H54 (cell line): ENCODE measurements at regions not wholly inside any gene's neighbourhood (a gene's known extent, or its start where the extent isn't known, plus 50 kb on each side); places are given as distances from the start of the nearest gene placed in this dataset.

ENCODE experiments used
- DNase-seq: peaks from one replicate; pipeline ENCODE4 v3.0.0; 2011; ENCODE audit warnings: low spot score, mixed read lengths; ENCODE audit not compliant: insufficient read length
- FAIRE-seq: peaks from 3 replicates; lab custom pipeline; 2011; peaks lifted over from hg19 to GRCh38; lab: Jason Lieb, UNC
- POLR2A ChIP-seq: IDR thresholded peaks from 2 replicates; pipeline ENCODE4 v1.6.1; 2011; ENCODE audit warnings: low read depth, mild to moderate bottlenecking, low read length

GRCh38 chr5:8136271-8136670, 267.3 kb downstream of the MTRR start:
- DNase-seq (no peak), FAIRE-seq (no peak)
- TF ChIP-seq POLR2A = no peak

GRCh38 chr5:8137941-8138550, 269.1 kb downstream of the MTRR start:
- DNase-seq (no peak), FAIRE-seq (no peak)
- TF ChIP-seq POLR2A = no peak

DNA sequence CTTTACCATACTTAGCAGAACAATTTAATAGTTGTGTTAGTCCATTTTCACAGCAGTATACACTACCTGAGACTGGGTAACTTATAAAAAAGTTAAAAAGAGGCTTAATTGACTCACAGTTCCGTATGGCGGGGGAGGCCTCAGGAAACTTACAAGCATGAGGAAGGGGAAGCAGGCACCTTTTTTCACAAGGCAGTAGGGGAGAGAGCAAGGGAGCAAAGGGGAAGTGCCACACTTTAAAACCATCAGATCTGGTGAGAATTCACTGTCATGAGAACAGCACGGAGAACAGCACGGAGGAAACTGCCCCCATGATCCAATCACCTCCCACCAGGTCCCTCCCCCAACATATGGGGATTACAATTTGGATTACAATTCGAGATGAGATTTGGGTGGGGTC, 269.9 kb downstream of the MTRR start:
- DNase-seq (no peak), FAIRE-seq (no peak)
- no peak for TF ChIP-seq POLR2A

DNA sequence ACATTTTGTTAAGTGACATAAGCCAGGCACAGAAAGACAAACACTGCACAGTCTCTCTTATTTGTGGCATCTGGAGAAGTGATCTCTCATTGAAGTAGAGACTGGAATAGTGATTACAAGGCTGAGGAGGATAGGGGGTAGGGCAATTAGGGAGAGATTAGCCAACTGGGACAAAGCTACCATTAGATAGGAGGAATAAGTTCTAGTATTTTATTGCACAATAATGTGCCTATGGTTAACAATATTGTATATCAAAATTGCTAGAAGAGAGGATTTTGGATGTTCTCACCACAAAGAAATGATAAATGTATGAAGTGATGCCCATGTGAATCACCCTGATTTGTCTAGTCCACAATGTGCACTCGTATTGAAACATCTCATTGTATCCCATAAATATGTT, 281.8 kb downstream of the MTRR start:
- no peak for FAIRE-seq
- no peak for TF ChIP-seq POLR2A
- DNase-seq = no peak

- FAIRE-seq = no peak
- no peak for TF ChIP-seq POLR2A
- DNase-seq = no peak
Observed at GRCh38 chr5:8156706-8157105, 287.8 kb downstream of the MTRR start.

DNA sequence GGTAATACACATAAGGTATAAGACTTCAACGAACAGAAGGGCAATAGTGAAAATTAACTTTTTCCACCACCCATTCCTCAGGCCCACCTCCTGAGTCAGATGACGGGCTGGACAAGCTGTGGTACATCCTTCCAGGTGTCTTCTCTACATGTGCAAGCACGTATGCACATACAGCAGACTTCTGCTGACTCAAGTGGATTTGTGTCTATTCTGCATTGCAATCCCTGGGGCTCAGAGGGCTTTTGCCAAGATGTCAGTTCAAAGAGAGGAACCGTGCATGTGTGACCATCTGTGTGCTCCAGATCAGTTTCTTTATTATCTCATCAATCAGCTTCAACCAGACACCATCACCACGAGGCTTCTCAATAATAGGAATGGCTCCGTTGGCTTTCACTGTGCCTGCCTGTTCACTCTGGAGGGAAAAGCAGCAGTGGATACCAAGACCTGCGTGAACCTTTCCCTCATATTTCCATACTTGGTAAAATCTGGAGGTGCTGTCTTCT, 288.4 kb downstream of the MTRR start:
- DNase-seq (no peak), FAIRE-seq (no peak)
- no peak for TF ChIP-seq POLR2A

DNA sequence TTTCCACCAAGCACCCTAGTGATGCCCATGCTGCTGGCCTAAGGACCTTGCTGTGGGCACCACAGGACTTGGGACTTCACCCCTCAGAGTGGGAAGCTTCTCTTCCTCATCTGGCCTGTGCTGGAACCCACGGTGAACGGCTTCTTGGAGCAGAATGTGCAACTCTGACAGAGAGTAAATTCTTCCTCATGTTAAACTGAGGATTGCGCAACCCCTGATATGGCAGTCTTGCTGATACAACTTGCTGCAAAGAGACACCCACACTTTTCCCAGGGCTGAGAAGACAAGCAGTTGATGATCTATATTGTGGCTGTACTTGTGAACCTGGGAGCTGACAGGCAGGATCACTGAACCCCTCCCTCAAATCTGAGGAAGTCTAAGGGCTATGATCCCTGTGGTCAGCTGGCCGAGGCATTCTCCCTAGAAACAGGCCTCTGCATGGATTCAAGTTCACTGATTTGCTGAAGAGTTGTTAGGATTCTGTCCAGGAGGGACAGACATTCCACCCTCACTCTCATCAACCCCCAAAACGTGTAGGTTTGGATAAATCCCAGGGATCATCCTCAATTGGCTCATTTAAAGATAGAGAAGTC, 307.2 kb downstream of the MTRR start:
- no peak for DNase-seq
- no peak for FAIRE-seq
- no peak for TF ChIP-seq POLR2A

DNA sequence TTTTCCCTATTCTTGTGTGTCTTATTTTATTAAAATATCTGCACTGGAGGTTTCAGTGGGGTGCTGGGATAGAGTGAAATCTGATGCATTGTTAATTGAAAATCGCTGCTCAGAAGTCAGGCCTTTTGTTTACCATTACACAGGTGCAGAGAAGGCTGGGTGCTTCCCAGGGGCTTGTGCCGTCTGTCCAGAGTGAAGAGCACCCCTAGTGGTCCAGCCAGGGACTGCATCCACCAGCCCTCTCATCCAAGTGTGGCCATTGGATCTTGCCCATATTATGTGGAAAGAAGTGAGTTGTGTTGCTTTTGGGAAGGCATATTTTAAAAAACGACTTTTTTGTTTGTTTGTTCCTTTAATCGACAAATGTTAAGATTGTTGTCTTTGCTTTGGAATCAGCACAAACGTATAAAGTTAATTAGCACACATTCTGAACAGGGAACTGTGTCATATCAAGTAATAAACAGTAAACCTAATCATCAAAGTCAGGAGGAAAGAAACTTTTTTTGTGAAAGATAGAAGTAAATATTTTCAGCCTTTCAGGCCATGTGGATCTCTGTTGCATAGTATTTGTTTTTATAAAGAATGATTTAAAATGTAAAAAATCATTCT, 315.6 kb downstream of the MTRR start:
- DNase-seq = peak; percentile 26
- peak; percentile 89 for FAIRE-seq
- TF ChIP-seq POLR2A = no peak

- DNase-seq = no peak
- FAIRE-seq = no peak
- no peak for TF ChIP-seq POLR2A
Observed at GRCh38 chr5:8185852-8186251, 316.9 kb downstream of the MTRR start.

DNA sequence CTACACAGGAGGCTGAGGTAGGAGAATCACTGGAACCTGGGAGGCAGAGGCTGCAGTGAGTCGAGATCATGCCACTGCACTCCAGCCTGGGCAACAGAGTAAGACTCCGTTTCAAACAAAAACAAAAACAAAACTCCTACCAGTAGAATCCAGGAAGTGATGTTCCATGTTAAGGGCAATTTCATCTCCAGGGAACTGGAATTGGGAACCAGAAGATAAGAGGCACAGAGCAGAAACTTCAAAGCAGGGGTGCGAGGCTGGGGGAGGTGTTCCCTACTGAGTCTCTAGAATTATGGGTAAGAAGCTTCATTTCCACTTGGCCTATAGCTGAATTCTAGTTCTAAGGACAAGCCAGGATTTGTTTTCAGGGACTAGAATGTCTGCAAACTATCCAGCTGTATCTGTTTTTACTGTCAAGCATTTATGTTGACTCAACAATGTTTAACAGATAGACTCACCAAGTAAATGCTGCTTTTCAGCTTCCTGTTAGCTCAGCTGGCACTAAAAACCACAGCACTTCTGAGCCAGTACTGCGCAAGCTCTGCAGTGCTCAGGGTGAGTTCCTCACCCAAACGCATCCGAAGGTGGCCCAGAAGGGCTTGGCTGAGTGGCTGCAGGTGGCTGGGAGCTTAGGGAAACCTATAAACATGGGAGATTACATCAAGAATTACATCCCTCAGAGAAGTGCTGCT, 320.1 kb downstream of the MTRR start:
- DNase-seq (no peak), FAIRE-seq (no peak)
- no peak for TF ChIP-seq POLR2A

DNA sequence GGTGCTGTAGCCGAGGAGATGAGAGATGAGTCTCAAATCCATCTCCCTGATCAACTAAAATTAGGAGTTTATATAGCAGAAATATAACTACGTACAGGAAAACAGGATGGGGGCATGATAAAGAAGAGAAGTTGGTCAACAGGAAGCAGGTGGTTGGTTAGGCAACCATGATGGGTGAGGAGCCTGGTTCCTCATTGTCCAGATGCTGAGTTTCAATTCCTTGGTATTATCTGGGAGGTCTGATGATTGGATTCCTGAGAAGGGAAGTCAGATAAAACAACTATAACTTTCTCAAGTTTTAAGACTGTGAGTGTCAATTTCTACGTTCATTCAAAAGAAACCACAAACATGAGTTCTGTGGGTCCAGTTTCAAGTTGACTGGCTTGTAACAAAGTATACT, 323.9 kb downstream of the MTRR start:
- DNase-seq = no peak
- FAIRE-seq = no peak
- TF ChIP-seq POLR2A = no peak

DNA sequence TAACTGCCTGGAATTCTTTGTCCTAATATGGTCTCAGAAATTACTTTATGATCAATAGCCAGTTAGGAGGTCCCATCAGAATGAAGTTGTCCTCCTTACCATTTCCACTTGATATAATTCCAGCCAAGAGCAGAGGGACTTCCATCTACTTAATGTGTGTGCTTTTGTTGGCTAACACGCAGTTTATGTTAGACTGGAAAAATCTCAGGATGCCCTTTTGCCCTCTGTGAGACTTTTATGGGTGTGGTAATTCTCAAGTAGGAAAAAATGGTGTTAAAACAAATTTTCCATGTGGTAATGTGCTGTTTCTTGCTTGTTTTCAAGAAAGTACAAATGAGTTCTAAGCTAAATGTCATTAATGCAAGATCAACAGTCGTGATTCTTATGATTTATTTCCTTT, 327.1 kb downstream of the MTRR start:
- FAIRE-seq (no peak), DNase-seq (no peak)
- no peak for TF ChIP-seq POLR2A

DNA sequence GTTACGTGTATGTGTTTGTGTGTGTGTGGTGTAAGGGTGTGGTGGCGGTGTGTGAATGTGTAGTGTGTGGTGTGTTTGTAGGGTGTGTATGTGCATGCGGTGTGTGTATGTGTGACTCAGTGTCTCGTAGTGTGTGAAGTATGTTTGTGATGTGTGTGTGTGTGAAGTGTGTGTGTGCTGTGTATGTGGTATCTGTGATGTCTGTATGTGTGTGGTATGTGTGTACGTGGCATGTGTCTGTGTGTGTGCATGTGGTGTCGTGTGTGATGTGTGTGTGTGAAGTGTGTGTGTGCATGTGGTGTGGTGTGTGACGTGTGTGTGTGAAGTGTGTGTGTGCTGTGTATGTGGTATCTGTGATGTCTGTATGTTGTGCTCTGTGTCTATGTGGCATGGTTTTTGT, 339.4 kb downstream of the MTRR start:
- DNase-seq = no peak
- no peak for TF ChIP-seq POLR2A
- no peak for FAIRE-seq

GRCh38 chr5:8209500-8209899, 340.6 kb downstream of the MTRR start:
- no peak for FAIRE-seq
- TF ChIP-seq POLR2A = no peak
- no peak for DNase-seq
